ENCODE measurements at regions not wholly inside any gene's neighbourhood (a gene's known extent, or its start where the extent isn't known, plus 50 kb on each side); places are given as distances from the start of the nearest gene placed in this dataset.

DNA sequence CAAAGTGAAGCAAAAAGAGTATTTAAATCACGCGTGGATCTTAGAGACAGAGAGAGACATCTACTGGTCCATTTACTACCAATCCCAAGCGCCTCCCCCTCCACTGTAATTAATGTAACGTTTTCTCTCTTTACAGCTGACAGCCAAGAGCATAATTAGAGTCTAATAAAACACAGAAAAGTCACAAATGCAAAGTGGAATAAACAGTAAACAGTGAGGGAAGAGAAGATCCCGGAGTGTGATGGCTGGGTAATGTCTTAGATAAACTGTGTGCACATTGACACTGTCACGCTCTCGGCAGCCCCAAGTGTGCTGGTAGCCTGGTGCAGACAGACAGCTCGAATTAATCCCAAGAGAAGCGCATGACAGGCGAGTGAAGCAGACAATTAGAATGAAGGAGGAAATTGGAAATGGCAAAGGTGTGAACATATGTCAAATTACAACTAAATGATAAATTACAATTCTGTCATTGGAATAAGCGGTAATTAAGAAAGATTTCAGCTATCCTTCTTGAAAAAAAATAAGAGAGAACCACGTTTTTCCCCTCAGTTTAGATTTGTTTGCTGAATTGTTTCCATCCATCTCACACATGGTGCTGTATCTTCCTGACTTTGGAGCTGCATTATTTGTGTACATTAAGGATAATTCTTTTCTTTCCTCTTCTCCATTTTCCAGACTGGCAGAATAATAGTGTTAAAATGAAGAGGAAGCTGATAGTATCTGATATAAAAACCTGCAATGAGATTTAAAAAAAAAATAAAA, 100.1 kb downstream of the CXXC4 start:
- TF ChIP-seq ZNF274 (IDR thresholded peaks at IDR 0.05; ENCODE audit: low read depth, low read length), result no peak
- no peak for TF ChIP-seq SUZ12 (IDR thresholded peaks at IDR 0.05; ENCODE audit: extremely low read depth, insufficient read depth, insufficient read length)
- TF ChIP-seq YY1 (IDR thresholded peaks at IDR 0.05; ENCODE audit: insufficient read depth, insufficient read length), result no peak

Data from NT2/D1 (cell line).